ENCODE measurements at regions not wholly inside any gene's neighbourhood (a gene's known extent, or its start where the extent isn't known, plus 50 kb on each side); places are given as distances from the start of the nearest gene placed in this dataset.

DNA sequence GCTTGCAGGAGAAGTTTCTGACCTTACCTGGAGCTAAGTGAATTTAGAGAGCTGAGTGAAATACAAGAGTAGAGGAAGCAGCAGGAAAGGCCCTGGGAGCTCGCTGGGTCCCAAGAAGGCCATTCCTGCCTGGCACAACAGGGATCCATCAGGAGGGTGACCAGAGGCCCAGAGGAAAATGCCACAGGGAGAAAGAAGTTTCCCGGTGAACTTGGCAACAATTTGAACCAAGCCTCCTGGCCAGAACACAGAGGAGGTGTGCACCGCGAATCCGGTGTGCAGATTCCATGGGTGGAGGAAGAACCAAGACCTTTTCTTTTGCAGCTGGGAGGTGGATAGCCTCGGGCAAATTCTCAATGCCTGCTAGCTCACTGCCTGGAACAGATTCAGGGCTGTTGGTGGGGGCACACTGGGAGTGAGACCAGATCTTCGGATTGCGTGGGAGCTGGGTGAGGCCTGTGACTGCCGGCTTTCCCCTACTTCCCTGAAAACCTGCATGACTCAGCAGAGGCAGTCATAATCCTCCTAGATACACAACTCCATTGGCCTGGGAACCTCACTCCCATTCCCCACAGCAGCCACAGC lies 1850.9 kb upstream of the NUDT12 start:
- TF ChIP-seq, protein P1, sequence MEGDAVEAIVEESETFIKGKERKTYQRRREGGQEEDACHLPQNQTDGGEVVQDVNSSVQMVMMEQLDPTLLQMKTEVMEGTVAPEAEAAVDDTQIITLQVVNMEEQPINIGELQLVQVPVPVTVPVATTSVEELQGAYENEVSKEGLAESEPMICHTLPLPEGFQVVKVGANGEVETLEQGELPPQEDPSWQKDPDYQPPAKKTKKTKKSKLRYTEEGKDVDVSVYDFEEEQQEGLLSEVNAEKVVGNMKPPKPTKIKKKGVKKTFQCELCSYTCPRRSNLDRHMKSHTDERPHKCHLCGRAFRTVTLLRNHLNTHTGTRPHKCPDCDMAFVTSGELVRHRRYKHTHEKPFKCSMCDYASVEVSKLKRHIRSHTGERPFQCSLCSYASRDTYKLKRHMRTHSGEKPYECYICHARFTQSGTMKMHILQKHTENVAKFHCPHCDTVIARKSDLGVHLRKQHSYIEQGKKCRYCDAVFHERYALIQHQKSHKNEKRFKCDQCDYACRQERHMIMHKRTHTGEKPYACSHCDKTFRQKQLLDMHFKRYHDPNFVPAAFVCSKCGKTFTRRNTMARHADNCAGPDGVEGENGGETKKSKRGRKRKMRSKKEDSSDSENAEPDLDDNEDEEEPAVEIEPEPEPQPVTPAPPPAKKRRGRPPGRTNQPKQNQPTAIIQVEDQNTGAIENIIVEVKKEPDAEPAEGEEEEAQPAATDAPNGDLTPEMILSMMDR (IDR thresholded peaks at IDR 0.05 in 2 of 3, conservative IDR thresholded peaks at IDR 0.05 in 1 of 3; ENCODE audit: borderline replicate concordance in 1 of 3, insufficient read depth in 1 of 3, low read depth in 2 of 3, low read length in 2 of 3): no peak
- TF ChIP-seq POLR2AphosphoS5 (IDR thresholded peaks at IDR 0.05; ENCODE audit: low read depth, low read length) (no peak), ZNF274 (IDR thresholded peaks at IDR 0.05; ENCODE audit: low read depth, low read length) (no peak), SRF (IDR thresholded peaks at IDR 0.05; ENCODE audit: low read depth) (no peak), POLR2A (IDR thresholded peaks at IDR 0.05; ENCODE audit: borderline replicate concordance, extremely low read depth, insufficient read depth, insufficient read length) (no peak)

All from HCT116 (cell line).